ENCODE measurements at regions not wholly inside any gene's neighbourhood (a gene's known extent, or its start where the extent isn't known, plus 50 kb on each side); places are given as distances from the start of the nearest gene placed in this dataset.

DNA sequence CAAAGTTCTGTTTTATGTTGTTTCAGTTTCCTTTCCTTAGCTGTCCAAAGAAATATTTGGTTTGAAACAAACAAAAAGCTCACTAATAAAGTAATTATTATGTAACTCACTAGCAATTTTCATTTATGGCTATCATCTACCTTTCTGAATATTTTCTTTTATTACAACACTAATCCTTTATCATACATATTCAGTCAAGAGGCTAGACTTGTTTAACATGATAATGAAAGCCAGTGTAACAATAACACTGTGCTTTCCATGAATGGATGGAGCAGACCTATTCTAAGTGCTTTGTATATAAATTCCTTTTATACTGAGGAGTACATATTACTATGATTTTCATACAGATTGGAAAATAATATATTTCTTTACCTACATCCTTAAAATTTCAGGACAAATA lies 972.8 kb upstream of the ADGRL4 start:
- Histone ChIP-seq H3K4me1 (ENCODE audit: control insufficient read depth in 4 of 4, insufficient read depth in 4 of 4, low read length in 3 of 4) (no peaks in the 10 kb centered on the region), H3K27ac (ENCODE audit: low read depth in 1 of 2, low read length in 2 of 2) (no peak overlapping the region), H3K4me3 (ENCODE audit: low read depth in 1 of 3, low read length in 3 of 3) (no peak overlapping the region), H3K36me3 (ENCODE audit: control insufficient read depth in 4 of 4, insufficient read depth in 3 of 4, low read depth in 1 of 4, low read length in 3 of 4) (no peaks in the 10 kb centered on the region), H3K9ac (ENCODE audit: low read depth in 1 of 2, low read length in 2 of 2) (no peak overlapping the region), H3K9me3 (ENCODE audit: control insufficient read depth in 4 of 4, low read length in 3 of 4) (no peaks in the 10 kb centered on the region), H3K27me3 (ENCODE audit: control insufficient read depth in 4 of 4, insufficient read depth in 4 of 4, low read length in 3 of 4) (no peaks in the 10 kb centered on the region)
- DNase-seq (ENCODE audit: low spot score): no peak
- TF ChIP-seq, protein P1, sequence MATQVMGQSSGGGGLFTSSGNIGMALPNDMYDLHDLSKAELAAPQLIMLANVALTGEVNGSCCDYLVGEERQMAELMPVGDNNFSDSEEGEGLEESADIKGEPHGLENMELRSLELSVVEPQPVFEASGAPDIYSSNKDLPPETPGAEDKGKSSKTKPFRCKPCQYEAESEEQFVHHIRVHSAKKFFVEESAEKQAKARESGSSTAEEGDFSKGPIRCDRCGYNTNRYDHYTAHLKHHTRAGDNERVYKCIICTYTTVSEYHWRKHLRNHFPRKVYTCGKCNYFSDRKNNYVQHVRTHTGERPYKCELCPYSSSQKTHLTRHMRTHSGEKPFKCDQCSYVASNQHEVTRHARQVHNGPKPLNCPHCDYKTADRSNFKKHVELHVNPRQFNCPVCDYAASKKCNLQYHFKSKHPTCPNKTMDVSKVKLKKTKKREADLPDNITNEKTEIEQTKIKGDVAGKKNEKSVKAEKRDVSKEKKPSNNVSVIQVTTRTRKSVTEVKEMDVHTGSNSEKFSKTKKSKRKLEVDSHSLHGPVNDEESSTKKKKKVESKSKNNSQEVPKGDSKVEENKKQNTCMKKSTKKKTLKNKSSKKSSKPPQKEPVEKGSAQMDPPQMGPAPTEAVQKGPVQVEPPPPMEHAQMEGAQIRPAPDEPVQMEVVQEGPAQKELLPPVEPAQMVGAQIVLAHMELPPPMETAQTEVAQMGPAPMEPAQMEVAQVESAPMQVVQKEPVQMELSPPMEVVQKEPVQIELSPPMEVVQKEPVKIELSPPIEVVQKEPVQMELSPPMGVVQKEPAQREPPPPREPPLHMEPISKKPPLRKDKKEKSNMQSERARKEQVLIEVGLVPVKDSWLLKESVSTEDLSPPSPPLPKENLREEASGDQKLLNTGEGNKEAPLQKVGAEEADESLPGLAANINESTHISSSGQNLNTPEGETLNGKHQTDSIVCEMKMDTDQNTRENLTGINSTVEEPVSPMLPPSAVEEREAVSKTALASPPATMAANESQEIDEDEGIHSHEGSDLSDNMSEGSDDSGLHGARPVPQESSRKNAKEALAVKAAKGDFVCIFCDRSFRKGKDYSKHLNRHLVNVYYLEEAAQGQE (IDR thresholded peaks at IDR 0.05): no peak

DNA sequence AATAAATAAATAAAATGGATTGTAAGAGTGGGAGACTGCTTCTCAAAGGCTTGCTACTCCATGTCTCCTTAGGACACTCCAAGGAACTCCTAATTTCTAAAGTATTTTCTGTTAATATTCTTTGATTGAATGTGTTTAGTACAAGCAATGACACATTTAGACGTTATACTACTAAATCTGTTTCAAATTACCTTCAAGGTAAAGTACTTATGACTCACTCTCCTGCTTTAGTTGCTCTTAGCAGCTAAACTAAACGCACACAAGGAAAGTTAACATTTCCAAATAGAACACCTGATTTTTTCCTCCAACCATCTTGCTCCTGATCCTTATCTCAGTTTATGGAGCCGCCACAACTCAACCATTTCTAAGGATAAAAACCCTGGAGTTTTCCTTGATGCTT lies 969.8 kb upstream of the ADGRL4 start:
- H3K4me3 ChIP-seq (ENCODE audit: low read depth in 1 of 3, low read length in 3 of 3): no peak overlapping the region
- no peaks in the 10 kb centered on the region for H3K36me3 ChIP-seq (ENCODE audit: control insufficient read depth in 4 of 4, insufficient read depth in 3 of 4, low read depth in 1 of 4, low read length in 3 of 4)
- H3K4me1 ChIP-seq (ENCODE audit: control insufficient read depth in 4 of 4, insufficient read depth in 4 of 4, low read length in 3 of 4): no peaks in the 10 kb centered on the region
- H3K9me3 ChIP-seq (ENCODE audit: control insufficient read depth in 4 of 4, low read length in 3 of 4): no peaks in the 10 kb centered on the region
- H3K27ac ChIP-seq (ENCODE audit: low read depth in 1 of 2, low read length in 2 of 2): no peak overlapping the region
- WGBS: 78% methylated on average over 3 of the region's 3 CpGs
- DNase-seq (ENCODE audit: low spot score): no peak
- no peaks in the 10 kb centered on the region for H3K27me3 ChIP-seq (ENCODE audit: control insufficient read depth in 4 of 4, insufficient read depth in 4 of 4, low read length in 3 of 4)
- TF ChIP-seq HNF4G (IDR thresholded peaks at IDR 0.05) (no peak), SP1 (IDR thresholded peaks at IDR 0.05) (no peak), EGR1 (IDR thresholded peaks at IDR 0.05; ENCODE audit: low read depth in 2 of 2) (no peak), FOXA2 (IDR thresholded peaks at IDR 0.05) (no peak), FOXA1 (IDR thresholded peaks at IDR 0.05) (no peak), YY1 (IDR thresholded peaks at IDR 0.05) (no peak), NR2F2 (IDR thresholded peaks at IDR 0.05) (no peak), HNF4A (conservative IDR thresholded peaks at IDR 0.05) (no peak), RAD21 (IDR thresholded peaks at IDR 0.05) (no peak), TAF1 (conservative IDR thresholded peaks at IDR 0.05) (no peak), GABPA (IDR thresholded peaks at IDR 0.05 in 1 of 2, conservative IDR thresholded peaks at IDR 0.05 in 1 of 2) (no peak)
- TF ChIP-seq, protein P2, sequence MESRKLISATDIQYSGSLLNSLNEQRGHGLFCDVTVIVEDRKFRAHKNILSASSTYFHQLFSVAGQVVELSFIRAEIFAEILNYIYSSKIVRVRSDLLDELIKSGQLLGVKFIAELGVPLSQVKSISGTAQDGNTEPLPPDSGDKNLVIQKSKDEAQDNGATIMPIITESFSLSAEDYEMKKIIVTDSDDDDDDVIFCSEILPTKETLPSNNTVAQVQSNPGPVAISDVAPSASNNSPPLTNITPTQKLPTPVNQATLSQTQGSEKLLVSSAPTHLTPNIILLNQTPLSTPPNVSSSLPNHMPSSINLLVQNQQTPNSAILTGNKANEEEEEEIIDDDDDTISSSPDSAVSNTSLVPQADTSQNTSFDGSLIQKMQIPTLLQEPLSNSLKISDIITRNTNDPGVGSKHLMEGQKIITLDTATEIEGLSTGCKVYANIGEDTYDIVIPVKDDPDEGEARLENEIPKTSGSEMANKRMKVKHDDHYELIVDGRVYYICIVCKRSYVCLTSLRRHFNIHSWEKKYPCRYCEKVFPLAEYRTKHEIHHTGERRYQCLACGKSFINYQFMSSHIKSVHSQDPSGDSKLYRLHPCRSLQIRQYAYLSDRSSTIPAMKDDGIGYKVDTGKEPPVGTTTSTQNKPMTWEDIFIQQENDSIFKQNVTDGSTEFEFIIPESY (IDR thresholded peaks at IDR 0.05): no peak
- TF ChIP-seq, protein P1 (IDR thresholded peaks at IDR 0.05): no peak
- TF ChIP-seq, protein P3, sequence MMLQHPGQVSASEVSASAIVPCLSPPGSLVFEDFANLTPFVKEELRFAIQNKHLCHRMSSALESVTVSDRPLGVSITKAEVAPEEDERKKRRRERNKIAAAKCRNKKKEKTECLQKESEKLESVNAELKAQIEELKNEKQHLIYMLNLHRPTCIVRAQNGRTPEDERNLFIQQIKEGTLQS (IDR thresholded peaks at IDR 0.05): no peak
- TF ChIP-seq, protein P4, sequence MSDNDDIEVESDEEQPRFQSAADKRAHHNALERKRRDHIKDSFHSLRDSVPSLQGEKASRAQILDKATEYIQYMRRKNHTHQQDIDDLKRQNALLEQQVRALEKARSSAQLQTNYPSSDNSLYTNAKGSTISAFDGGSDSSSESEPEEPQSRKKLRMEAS (IDR thresholded peaks at IDR 0.05): no peak
- no peak overlapping the region for H3K9ac ChIP-seq (ENCODE audit: low read depth in 1 of 2, low read length in 2 of 2)

All from liver (tissue), 7 donors.